ENCODE measurements at regions not wholly inside any gene's neighbourhood (a gene's known extent, or its start where the extent isn't known, plus 50 kb on each side); places are given as distances from the start of the nearest gene placed in this dataset.
"Not testable (repeated sequence)": the region's sequence is repeated elsewhere in the genome, so short reads cannot be mapped to it uniquely, and the experiment has no call there.

DNA sequence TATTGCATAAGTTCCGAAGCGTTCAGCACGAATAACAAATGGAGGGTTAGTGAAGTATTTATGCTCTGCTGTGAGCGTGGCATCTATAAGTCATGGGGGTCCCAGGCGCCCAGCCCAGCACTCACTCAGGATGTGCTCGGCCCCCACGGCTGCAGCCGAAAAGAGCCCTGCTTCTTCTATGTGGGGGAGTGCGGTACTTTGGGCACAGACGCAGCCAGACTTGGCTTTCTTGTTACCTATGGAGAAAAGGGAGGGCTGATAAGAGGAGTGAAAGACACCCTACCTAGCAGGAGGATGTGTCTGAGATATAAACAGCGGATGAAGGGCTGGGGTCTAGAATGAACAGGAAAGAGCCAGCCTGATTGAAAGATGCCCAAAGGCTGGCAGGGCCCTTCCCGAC is 51.4 kb downstream of the MRPL36 start:
- DNase-seq (ENCODE audit: low read depth): no peak

DNA sequence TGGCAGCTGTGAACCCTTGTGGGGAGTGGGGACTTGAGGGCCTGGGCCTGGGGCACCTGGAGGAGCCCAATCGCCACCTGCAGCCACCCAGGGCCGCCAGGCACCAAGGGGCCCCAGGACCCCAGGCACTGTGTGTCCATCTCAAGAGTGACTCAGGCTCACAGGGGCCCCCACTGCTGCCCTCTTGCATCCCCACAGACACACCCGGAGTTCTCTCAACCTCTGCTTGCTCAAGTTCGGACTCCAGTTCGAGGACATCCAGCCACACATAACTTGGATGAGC is 51.9 kb downstream of the MRPL36 start:
- no peak for DNase-seq (ENCODE audit: low read depth)

DNA sequence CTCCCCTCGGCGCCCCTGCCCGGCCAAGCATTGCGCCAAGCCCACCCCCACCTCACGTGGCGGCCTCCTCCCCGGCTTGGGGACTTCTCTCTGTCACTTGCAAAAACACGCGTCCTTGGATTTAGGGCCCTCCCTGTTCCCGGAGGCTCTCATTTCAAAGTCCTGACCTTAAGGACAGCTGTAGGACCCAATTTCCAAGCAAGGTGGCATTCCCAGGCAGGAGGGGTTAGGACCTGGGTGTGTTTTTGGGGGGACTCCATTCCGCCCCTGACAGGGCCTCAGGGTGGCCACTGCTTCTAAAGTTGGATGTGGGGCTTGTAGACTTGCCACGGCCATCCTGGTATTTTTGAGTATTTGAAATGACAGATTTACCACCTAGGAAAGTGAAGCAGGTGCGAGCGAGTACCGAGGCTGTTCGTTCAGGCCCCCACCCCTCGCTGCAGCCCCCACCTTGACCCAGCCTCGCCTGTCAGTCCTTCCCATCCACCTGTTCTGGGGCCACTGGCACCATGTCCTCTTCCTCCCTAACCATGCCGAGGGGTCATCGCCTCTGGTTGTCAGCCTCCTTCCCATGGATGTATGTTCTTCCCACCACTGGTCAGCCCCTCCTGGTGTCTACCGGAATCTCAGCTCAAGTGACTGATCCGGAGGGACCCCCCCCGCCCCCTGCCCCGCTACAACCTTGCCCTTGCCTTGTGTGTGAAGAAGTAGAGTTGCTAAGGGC is 52.4 kb downstream of the MRPL36 start:
- no peak for DNase-seq (ENCODE audit: low read depth)

DNA sequence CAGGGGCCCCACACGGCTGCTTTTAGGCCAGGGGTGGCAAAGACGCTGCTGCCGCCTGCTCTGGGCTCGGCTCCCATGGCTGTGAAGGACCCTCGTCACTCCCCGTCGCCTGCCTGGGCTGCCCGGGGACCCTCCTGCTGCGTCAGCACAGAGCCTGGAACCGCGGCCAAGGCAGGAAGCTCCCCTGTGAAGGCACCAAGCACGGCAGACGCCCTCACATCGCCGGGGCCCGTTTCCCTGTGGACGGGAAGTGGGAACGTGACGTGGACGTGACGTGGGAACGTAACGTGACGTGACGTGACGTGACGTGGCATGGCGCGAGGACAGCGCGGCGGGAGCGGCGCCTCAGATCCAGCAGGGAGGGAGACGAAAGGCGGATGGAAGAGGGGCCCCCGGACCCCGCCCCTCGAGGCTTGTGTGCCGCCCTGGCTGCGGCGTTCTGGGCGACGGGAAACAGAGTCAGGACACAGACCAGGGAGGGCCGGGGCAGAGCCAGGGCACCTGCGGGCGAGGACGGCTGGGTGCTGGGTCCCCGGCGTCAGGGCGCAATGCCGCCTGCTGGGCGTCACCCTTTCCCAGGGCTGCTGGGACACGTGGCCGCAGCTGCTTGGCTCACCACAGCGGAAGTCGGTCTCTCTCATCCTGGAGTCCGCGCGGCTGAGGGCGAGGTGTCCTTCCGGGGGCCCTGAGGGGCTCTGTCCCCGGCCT is 53.1 kb downstream of the MRPL36 start:
- DNase-seq (ENCODE audit: low read depth): no peak

DNA sequence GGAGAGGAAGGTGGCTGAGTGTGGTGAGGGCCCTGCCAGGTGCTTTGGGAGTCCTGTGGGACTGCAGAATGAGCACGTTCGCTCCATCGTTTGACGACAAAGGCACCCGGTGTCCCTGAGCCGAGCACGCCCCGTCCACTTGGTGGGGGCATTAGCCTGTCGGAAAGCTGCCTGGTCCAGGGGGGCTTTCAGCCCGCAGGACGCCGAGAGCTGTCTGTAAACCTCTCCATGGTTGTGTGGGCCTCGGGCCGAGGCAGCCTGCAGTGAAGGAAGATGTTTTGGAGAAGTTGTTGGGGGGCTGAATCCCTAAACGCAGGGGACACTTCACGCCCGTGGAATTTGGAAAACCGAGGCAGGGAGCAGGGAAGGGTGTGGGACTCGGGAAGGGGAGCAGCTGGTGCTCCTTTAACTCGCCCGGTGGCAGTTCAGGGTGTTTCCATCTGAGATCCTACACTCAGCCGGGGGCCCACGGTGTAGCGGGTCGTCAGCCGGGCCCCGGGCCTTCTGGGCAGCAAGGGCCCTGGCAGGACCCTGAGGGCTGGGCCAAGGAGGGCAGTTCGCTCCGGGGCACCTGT is 53.8 kb downstream of the MRPL36 start:
- DNase-seq (ENCODE audit: low read depth): no peak

DNA sequence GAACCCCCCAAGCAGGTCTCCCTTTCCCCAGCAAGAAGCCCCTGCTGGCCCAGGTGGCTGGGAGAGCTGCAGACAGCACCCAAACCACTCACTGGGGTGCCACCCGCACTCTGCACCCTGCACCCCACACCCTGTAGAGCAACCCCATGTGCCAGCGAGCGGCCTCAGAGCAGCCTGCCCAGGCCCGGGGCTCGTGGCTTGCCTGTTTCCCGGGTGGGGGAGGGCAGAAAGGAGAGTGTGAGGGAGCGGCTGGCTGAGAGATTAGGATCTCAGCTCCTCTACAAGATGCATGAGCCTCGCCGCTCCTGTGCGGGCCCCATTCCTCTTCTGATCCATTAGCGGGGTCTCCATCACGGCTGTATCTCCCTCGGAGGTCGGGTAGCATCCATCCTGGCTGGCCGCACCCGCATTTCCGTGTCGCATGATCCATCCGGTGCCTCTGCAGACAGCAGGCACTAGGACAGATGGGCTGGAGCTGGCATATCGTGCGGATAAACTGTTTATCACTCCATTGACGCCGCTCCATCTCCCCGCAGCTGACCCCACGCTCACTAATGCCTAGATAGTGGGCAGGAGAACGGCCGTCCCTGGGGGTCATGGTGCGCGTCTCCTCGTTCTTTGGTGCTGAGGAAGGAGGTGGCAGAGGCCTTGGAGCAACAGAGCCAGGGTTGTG is 54.4 kb downstream of the MRPL36 start:
- no peak for DNase-seq (ENCODE audit: low read depth)

DNA sequence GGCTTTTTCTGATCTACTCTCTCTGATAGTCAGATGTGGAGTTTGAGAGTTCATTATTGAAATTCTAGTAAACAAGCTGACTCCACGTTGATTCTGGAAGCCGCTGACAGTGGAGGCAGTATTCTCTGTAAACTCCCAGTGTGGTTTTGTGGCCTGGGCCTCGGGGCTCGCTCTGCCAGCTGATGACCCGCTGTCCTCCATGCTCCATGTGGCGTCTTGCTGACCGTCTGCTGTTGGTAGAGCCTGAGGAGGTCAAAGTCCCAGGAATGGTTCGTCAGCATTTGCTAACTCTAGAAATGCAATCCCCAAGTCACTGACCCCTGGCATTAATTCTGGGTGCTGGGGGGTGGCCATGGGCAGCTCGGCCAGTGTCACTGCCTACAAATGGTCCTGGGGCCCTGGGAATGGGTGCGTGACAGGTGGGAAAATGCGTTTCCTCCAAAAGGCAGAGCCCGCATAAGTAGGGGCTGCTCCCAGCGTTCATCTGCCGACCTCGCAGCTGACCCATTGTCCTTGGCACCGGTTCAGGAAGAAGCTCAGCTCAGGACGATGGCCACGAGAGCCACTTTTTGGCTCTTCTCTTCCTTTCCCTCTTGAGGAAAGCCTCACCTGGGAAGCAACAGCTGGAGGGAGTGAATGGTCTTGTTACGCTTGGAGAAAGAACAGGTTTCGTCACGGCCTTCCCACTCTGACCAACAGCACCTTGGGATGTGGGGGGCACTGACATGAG is 55.1 kb downstream of the MRPL36 start:
- no peak for DNase-seq (ENCODE audit: low read depth)

DNA sequence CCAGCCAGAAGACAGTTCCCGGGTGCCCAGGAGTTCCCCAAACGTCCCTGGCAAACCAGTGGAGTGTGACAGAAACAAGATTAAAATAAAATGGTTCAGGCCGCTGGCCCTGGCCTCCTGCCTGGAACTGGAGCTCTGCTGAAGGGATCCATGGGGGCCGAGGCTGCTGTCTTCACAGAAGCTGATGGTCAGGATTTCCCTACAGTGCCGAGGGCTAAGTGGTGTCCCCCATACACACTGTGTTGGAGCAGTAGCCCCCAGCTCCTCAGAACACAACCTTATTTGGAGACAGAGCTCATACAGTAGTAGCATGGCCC is 55.9 kb downstream of the MRPL36 start:
- DNase-seq (ENCODE audit: low read depth): no peak

DNA sequence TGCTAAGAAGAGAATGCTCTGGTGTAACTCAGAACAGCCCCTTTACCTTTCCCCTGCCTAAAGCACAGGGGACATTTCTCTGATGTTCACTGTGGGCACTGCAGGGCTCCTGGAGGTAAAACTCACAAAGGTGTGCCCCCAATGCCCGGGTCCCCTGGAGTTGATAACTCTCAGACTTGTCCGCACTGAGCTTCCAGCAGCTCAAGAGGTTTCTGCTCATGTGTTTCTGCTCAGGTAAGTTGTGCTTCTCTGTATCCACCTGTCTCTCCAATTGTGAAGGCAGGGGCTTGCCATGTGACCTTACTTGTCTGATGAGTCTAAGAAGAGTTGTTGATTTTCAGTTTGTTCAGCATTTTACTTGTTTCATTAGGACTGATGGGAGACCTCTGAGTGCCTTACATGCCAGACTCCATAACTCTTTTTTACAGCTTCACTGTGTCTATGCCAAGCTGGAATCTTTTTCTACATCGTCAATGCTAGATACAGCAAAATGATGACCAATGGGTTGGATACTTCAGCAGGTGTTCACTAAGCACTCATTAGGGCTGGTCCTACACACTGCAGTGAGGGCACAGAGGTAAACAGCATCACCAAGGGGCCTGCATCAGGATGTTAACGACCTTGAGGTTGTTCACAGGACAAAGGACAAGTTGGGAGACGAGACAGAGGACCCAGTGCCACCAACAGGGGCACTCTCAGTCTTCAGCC is 56.4 kb downstream of the MRPL36 start:
- DNase-seq (ENCODE audit: low read depth): no peak

DNA sequence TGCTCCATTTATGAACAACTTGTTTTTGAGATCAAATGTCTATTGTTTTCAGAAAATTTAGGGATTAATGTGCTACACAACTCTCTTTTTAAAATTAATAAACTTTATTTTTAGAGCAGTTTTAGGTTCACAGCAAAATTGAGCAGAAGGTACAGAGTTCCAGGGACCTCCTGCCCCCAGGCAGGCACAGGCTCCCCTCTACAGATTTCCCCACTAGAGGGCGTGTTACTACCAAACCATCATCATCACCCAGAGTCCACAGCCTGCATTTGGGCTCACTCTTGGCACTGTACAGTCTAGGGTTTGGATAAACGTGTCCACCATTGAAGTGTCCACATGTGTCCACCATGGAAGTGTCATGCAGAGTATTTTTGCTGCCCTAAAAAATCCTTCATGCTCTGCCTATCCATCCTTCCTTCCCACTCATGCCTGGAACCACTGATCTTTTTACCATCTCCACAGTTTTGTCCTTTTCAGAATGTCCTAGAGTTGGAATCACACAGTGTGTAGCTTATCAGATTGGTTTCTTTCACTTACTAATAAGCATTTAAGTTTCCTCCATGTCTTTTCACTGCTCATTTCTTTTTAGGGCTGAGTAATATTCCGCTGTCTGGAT is 61.7 kb downstream of the MRPL36 start:
- peak; percentile 11 for DNase-seq (ENCODE audit: low read depth)

DNA sequence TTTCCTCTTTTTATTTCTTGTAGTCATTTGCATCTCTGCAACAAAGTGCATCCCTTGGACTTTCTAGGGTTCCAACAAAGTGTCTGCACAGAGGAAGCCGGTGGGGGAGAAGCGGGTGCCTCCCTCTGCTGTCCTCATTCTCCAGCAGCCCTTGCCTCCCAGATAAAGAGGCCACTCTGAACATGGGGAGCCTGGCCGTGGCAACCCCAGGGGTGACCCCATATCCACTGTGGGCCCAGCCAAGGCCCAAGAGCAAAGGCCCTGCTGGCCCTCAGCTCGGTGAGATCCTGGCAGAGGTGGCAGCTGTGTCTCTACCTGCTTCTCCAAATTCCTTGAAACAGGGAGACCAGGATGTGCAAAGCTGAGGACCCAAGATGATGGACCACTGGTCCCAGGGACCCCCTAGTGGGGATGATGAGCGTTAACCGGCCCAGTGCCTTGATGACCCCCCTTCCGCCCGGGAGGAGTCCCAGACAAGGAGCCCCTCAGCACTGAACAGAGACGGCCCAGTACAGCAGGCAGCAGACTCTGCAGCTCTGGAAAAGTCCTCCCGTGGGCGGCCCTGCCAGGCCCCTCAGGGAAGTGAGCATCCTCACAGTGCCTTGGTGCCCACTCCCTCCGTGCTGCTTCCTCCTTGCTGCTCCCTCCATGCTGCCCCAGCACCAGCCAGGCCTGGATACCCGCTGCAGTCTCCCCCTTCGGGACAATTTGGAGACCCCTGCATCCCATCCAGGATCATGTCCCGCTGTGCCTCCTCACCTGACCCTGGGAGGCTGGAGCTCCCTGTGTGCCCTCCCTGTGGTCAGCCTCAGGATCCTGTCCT is 62.5 kb downstream of the MRPL36 start:
- DNase-seq (ENCODE audit: low read depth): no peak

DNA sequence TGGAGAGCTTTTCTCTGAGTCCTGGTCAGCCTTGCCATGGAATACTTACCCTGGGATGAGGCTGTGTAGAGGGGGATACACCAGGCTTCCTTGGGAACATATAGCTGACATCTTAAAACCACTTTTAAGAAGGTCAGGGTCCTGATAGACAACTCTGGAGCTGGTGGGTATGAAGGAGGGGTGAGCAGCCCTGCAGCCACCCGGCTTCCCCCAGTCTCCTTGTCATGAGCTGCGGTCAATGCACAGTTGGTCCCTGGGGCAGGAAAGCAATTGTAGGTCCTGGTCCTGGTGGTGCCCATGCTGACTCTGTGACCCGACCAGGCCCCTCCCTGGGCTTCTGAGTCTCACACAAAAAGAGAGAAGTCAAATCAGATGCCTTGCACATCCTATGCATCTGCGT is 63.6 kb downstream of the MRPL36 start:
- no peak for DNase-seq (ENCODE audit: low read depth)

DNA sequence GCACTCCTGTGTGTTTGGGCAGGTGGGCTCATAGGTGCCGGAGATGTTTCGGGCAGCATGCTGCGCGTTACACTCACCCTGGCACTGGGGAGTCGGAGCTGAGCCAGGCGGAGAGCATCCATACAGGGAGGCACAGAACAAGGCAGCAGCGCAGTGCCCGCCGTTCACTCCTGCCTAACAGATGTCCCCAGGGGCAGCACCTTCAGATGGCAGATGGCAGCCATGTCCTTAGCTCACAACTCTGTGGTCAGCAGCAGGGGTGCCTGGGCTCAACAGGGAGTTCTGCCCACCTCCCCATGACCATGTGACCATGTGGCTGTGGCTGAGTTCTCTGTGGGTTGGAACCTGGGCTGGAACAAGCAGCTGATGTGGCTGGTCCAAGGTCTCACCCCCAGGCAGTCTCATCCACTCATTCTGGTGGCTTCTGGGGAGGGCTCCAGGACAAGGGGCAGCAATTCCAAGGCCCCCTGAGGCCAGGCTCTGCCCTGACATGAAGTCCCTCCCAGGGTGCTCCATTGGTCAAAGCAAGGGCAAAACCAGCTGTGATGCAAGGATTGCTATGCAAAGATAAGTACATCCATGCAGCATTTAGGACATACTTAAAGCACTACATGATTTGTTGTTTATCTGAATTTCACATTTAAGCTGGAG is 64.2 kb downstream of the MRPL36 start:
- DNase-seq (ENCODE audit: low read depth): no peak

DNA sequence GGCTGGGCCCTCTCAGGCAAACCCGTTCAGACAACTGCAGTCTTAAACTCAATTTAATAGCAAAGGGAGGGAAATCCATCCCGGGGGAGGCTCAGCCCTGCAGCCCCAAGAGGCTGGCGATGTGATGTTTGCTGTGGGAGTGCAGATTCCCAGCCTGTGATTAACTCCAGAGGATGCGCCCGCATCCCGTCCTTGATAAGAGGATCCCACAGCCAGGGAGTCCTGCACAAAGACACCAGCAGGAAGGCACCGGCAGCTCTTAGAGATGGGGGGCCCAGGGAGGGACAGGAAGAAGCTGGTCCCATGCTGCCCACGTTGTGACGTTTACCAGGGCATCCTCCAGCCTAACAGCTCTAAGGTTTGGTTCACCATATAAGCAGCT is 64.7 kb downstream of the MRPL36 start:
- DNase-seq (ENCODE audit: low read depth): no peak

DNA sequence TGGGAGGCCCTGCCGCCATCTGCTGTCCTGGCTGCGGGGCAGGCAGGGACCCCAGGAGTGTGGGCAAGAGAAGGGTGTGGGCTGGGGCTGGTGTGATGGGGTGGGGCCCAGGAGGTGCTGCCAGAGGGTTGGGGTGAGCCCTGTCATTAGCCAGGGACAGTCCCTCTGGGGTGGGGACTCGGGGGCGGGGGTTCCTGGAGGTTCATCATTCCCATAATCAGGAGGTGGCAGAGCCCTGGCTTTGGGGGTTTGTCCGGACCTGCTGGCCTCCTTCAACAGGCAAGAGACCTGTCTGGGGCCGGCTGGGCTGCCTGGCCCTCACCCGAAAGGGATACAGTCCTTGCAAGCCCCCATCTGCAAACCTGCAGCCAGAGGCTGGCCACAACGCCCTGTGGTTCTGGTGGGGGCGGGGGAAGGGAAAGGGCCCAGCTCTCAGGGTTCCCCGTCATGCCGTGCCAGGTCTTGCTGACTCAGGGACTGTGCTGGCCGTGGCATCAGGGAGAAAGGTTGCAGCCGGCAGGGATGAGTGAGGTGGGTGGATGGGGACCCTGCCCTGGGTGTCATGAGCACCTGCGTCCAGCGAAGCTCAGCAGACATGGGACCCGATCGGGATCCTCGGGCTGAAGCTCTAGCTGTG is 65.2 kb downstream of the MRPL36 start:
- no peak for DNase-seq (ENCODE audit: low read depth)

DNA sequence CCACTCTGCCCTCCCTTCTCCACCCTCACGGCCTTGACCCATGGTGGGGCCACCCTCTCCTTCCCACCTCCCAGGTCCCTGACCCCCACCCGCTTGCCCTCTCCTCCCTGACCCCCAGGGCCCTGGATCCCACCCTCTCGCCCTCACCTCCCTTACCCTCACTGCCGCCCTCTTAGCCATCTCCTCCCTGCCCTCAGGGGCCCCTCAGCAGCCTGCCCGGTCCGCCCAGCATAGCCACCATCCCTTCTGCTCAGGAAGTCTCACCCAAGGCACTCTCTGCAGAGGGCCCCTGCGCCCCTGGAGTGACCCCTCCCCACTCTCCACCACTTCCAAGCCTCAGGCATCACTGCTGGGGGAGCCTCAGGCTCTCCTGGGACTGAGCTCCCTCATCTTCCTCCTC is 66.3 kb downstream of the MRPL36 start:
- no peak for DNase-seq (ENCODE audit: low read depth)

DNA sequence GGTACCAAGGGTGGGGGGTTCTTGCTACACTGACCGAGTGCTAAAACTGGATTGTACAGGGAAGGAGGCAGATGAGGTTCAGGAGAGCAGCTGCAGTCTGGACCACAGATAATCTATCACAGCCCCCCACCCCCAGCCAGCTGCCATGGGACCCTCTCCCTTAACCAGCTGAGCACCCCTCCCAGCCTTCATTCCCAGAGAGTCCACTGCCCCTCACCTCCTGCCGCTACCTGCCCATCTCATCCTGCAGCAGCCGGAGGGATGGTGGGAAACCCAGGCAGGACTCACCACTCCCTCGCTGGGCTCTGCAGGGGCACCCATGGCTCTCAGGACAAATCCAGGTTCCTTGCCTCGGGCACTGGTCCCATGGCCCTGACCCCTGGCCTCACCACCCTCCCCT is 66.7 kb downstream of the MRPL36 start:
- DNase-seq (ENCODE audit: low read depth): no peak

DNA sequence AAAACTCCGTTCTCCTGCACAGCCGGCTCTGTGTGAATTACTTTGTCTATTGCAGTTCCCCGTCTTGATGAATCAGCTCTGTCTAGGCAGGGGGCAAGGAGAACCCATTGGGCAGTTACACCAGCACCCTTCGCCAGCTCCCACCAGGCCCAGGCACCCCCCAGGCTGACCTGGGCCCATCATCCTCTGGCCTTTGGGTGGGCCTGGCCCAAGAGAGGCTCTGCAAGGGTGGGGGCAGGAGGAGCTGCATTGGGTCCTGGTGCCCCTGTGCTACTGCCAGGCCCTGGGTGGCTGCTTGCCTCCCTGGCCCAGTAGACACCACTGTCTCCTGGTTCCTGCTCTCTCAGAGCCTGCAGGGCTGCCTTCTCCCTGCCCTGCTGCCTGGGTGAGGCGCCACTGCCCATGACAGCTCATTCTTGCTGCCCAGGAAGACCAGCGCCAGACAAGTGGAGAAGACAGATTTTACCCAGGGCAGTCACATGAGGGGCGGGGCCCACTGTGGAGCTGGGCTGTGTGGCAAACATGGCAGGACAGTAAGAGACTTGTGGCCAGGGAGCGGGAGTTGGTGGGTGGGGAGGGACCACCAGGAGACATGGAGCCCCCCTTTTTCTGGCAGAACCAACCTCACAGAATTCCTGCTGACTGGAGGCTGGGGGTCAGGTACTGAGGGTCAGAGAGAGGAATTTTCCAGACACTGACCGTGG is 67.2 kb downstream of the MRPL36 start:
- DNase-seq (ENCODE audit: low read depth): no peak

DNA sequence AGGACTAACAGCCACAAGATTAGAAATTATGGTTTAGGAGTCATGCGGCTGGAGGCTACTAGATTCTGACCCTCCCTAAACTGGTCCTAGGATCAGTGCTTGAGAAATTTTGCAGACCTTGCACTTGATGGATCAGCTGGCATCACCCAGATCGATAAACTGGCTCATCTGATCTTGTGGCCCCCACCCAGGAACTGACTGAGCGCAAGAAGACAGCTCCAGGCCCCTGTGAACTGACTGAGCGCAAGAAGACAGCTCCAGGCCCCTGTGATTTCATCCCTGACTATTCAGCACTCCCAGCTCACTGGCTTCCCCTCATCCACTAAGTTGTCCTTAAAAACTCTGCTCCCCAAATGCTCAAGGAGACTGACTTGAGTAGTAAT is 67.8 kb downstream of the MRPL36 start:
- DNase-seq (ENCODE audit: low read depth): not testable (repeated sequence)

Measured in stimulated activated CD8-positive, alpha-beta memory T cell treated with anti-CD3 and anti-CD28 coated beads, Interleukin-4, amount 100 ng/mL, for 24 hours (primary cell).